SK-N-MC (cell line): ENCODE measurements at regions not wholly inside any gene's neighbourhood (a gene's known extent, or its start where the extent isn't known, plus 50 kb on each side); places are given as distances from the start of the nearest gene placed in this dataset.
"Not testable (repeated sequence)": the region's sequence is repeated elsewhere in the genome, so short reads cannot be mapped to it uniquely, and the experiment has no call there.

Experiments
- DNase-seq: peaks from one replicate; pipeline ENCODE4 v3.0.0-alpha.2; 2011; ENCODE audit warnings: low read depth, low spot score
- H3K27ac ChIP-seq: fragments of 200-600 bp; sonication (generic); 2 replicates; pipeline ENCODE4 v1.5.1; 2016; ENCODE audit warnings: mixed run types
- H3K36me3 ChIP-seq: fragments of 200-600 bp; sonication (generic); 2 replicates; pipeline ENCODE4 v1.6.1; 2017; ENCODE audit warnings: antibody characterized with exemption, low read length, mixed read lengths; ENCODE audit not compliant: insufficient read depth
- H3K4me3 ChIP-seq: fragments of 200-600 bp; sonication (generic); 2 replicates; pipeline ENCODE4 v1.5.1; 2016
- H3K9ac ChIP-seq: fragments of 200-600 bp; sonication (generic); 2 replicates; pipeline ENCODE4 v1.8.0; 2017; ENCODE audit warnings: mixed run types, mixed read lengths; ENCODE audit not compliant: insufficient read length
- H3K9me3 ChIP-seq: fragments of 200-600 bp; sonication (generic); 2 replicates; pipeline ENCODE4 v1.6.1; 2017; ENCODE audit warnings: low read depth, mild to moderate bottlenecking, antibody characterized with exemption, low read length, moderate library complexity, mixed read lengths
- EZH2 ChIP-seq: fragments of 200-600 bp; sonication (generic); IDR thresholded peaks from one replicate; pipeline ENCODE4 v1.6.1; 2017; ENCODE audit warnings: antibody characterized with exemption
- FOXP2 ChIP-seq: optimal IDR thresholded peaks from 2 replicates; pipeline ENCODE3; 2011; ENCODE audit warnings: mild to moderate bottlenecking, moderate library complexity; ENCODE audit not compliant: insufficient read depth; ENCODE audit errors: extremely low read length, control extremely low read depth
- POLR2AphosphoS5 ChIP-seq: IDR thresholded peaks from 2 replicates; pipeline ENCODE4 v1.6.1; 2012; ENCODE audit warnings: mild to moderate bottlenecking, low read depth, low read length, borderline replicate concordance

DNA sequence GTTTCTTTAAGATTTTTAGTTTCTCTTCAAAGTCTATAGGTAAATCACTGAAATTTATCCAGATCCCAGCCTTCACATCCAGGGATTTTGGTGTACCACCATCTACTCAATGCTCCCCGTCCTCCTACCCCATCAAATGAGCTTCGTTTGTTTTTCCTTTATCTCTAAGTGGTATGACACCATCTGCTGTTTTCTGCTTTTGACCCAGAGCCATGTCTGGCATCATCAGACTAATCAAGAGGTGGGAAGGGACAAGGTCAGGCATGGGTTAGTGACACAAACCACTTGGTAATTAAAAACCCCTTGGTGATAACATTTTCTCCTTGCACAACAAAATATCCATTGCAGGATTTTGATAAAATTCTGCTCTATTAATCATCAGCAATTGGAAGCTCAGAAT, 92.7 kb upstream of the GOLGA8J start:
- H3K9me3 ChIP-seq, result no peaks in the 10 kb centered on the region
- no peak overlapping the region for H3K27ac ChIP-seq
- no peak overlapping the region for H3K4me3 ChIP-seq
- no peak overlapping the region for H3K9ac ChIP-seq
- no peak for TF ChIP-seq EZH2
- TF ChIP-seq FOXP2, result no peak
- TF ChIP-seq POLR2AphosphoS5, result no peak
- no peaks in the 10 kb centered on the region for H3K36me3 ChIP-seq
- no peak for DNase-seq

DNA sequence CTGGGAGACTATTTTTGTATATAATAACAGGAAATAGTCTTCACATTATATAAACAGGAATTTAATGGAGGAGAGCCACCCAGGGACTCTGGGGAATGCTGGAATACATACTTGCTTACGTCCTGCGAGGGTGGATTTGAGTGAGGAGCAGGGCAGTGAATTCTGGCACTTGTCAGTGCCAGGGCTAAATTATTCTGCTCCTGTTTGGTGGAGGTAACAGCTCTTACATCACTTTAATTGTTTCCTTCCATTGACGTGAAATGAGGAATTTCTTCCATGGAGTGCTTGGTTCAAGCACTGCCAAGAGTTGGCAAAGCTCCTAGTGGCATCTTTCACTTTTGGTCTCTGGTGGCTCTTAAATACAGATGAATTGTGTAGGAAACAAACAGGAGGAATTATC, 94.1 kb upstream of the GOLGA8J start:
- TF ChIP-seq POLR2AphosphoS5 (no peak), EZH2 (no peak), FOXP2 (no peak)
- Histone ChIP-seq H3K36me3 (no peaks in the 10 kb centered on the region), H3K4me3 (no peak overlapping the region), H3K9me3 (no peaks in the 10 kb centered on the region), H3K9ac (no peak overlapping the region), H3K27ac (no peak overlapping the region)
- no peak for DNase-seq

GRCh38 chr15:29986946-29987345, 95.8 kb upstream of the GOLGA8J start:
- no peaks in the 10 kb centered on the region for H3K36me3 ChIP-seq
- no peak for DNase-seq
- H3K27ac ChIP-seq, result no peak overlapping the region
- no peak overlapping the region for H3K9ac ChIP-seq
- TF ChIP-seq EZH2, result no peak
- no peak for TF ChIP-seq FOXP2
- TF ChIP-seq POLR2AphosphoS5, result no peak
- H3K4me3 ChIP-seq, result no peak overlapping the region
- H3K9me3 ChIP-seq, result no peaks in the 10 kb centered on the region

DNA sequence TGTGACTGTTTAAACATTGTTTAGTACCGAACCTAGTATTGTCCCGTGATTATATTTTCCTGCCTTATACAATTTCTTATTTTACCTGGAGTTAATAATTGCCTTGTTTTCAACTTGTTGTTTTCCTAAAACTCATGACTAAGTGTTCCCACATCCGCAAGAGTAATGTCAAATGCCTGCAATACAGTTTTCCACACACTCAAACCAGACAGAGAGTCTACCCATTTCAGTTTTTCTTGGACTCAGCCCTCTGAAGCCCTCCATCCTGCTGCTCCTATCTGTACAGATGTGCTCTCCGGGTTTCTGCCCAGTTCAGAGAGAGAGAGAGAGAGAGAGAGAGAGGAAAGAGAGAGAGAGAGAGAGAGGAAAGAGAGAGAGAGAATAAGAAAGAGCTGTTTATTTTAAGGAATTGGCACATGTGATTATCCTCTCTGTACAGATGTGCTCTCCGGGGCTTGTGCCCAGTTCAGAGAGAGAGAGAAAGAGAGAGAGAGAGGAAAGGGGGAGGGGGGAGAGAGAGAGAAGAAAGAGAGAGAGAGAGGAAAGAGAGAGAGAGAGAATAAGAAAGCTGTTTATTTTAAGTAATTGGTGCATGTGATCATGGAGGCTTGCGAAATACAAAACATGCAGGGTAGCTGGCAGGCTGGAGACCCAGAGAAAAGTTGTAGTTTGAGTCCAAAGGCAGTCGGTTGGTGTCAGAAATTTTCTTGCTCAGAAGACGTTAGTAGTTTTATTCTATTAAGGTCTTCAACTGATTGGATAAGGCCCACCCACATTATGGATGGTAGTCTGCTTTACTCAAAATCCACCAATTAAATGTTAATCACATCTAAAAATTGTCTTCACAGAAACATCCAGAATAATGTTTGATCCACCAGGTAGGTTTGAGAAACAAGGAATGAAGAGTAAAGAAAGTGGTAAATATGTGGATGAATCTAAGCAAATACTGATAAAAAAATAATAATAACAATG, 104.1 kb upstream of the GOLGA8J start:
- Histone ChIP-seq H3K9ac (no peak overlapping the region), H3K36me3 (no peaks in the 10 kb centered on the region), H3K27ac (no peak overlapping the region), H3K9me3 (no peaks in the 10 kb centered on the region), H3K4me3 (no peak overlapping the region)
- DNase-seq, result no peak
- TF ChIP-seq POLR2AphosphoS5 (no peak), FOXP2 (no peak), EZH2 (no peak)

- H3K36me3 ChIP-seq, H3K4me3 ChIP-seq, DNase-seq: not testable (repeated sequence)
These were observed 108.7 kb upstream of the GOLGA8J start for GRCh38 chr15:29974056-29974455.

DNA sequence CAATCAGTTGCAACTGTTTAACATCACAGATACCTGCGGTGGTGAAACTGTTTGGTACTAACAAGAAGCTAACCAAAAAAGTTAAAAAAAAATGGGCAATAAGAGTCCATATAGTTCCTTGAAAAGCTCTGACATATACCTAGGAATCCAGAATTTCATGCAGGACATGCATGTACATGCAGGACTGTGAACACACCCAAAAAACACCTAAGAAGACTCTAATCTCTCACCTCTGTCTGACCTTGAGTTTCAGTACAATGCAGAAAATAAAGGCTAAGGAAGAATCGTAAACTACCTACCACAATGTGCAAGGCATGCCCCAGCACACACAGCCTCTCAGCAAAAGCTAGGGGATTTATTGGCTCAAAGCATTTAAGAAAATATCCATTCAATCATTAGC, 110.7 kb upstream of the GOLGA8J start:
- Histone ChIP-seq H3K9ac (no peak overlapping the region), H3K27ac (no peak overlapping the region), H3K4me3 (no peak overlapping the region), H3K36me3 (no peaks in the 10 kb centered on the region), H3K9me3 (no peaks in the 10 kb centered on the region)
- TF ChIP-seq FOXP2 (no peak), EZH2 (no peak), POLR2AphosphoS5 (no peak)
- DNase-seq, result no peak

More at GRCh38 chr15:29974056-29974455, 108.7 kb upstream of the GOLGA8J start:
- not testable (repeated sequence) for H3K27ac ChIP-seq, H3K9ac ChIP-seq, H3K9me3 ChIP-seq

GRCh38 chr15:29970402-29970695, 112.4 kb upstream of the GOLGA8J start:
- DNase-seq, result no peak
- TF ChIP-seq FOXP2 (no peak), POLR2AphosphoS5 (no peak), EZH2 (no peak)
- H3K4me3 ChIP-seq, result no peak overlapping the region

GRCh38 chr15:29969562-29970401, 113.0 kb upstream of the GOLGA8J start:
- no peak overlapping the region for H3K4me3 ChIP-seq
- no peak overlapping the region for H3K9ac ChIP-seq
- DNase-seq, result no peak
- H3K36me3 ChIP-seq, result no peaks in the 10 kb centered on the region
- H3K9me3 ChIP-seq, result no peaks in the 10 kb centered on the region
- no peak overlapping the region for H3K27ac ChIP-seq
- TF ChIP-seq POLR2AphosphoS5 (no peak), EZH2 (no peak), FOXP2 (no peak)

More at GRCh38 chr15:29970402-29970695, 112.4 kb upstream of the GOLGA8J start:
- no peak overlapping the region for H3K27ac ChIP-seq
- no peaks in the 10 kb centered on the region for H3K9me3 ChIP-seq
- H3K36me3 ChIP-seq, result no peaks in the 10 kb centered on the region
- H3K9ac ChIP-seq, result no peak overlapping the region
